Ovary (tissue), 3 donors: ENCODE measurements at regions not wholly inside any gene's neighbourhood (a gene's known extent, or its start where the extent isn't known, plus 50 kb on each side); places are given as distances from the start of the nearest gene placed in this dataset.

Experiments used
- CTCF ChIP-seq, 3 donors: fragments of 450-650 bp in 2 of 3; fragments of 200-600 bp in 1 of 3; IDR thresholded peaks; one replicate each; pipeline versions ENCODE4 v1.5.1 to v1.8.0; 2016 to 2022; ENCODE audit warnings: antibody characterized with exemption in 3 of 3, mild to moderate bottlenecking in 1 of 3
- POLR2A ChIP-seq: fragments of 450-650 bp; IDR thresholded peaks from one replicate; pipeline ENCODE4 v1.6.1; 2017; ENCODE audit warnings: antibody characterized with exemption, mild to moderate bottlenecking, moderate library complexity
- donor health status: DM: no; HTN: no; CAD: no.

GRCh38 chr12:58268069-58268468 lies 326.7 kb downstream of the ATP23 start:
- TF ChIP-seq POLR2A = no peak
- TF ChIP-seq CTCF (IDR thresholded peaks at IDR 0.05) = no peak
